NT2/D1 (cell line): ENCODE measurements at regions not wholly inside any gene's neighbourhood (a gene's known extent, or its start where the extent isn't known, plus 50 kb on each side); places are given as distances from the start of the nearest gene placed in this dataset.

Experiments
- SUZ12 ChIP-seq: IDR thresholded peaks from 2 replicates; pipeline ENCODE4 v1.6.1; 2011; ENCODE audit not compliant: insufficient read length, insufficient read depth; ENCODE audit errors: extremely low read depth
- YY1 ChIP-seq: IDR thresholded peaks from 2 replicates; pipeline ENCODE4 v1.6.1; 2011; ENCODE audit not compliant: insufficient read length, insufficient read depth
- ZNF274 ChIP-seq: IDR thresholded peaks from 2 replicates; pipeline ENCODE4 v1.6.1; 2011; ENCODE audit warnings: mild to moderate bottlenecking, low read depth, low read length

DNA sequence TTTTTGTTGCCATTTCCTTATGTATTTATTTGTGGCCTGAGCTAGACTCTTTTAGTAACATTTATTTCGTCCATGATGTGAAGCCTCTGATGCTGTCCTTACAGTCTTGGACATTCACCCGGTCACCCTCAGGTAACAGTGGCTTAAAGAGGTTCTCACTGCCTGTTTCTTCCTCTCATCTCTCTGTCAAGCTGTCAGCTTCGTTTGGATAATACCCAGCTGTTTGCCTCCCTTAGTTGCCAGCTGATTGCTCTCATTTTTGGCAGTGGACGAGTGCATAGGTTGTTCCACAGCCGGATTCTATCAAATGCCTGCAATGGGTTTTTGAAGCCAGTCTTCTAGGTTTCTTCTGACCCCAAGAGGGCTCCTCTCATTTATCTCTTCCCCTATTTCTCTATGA lies 427.7 kb downstream of the MED10 start:
- TF ChIP-seq ZNF274, result no peak
- no peak for TF ChIP-seq SUZ12
- TF ChIP-seq YY1, result no peak
